ENCODE measurements at regions not wholly inside any gene's neighbourhood (a gene's known extent, or its start where the extent isn't known, plus 50 kb on each side); places are given as distances from the start of the nearest gene placed in this dataset.

GRCh38 chr7:153475239-153475638, 577.0 kb upstream of the DPP6 start:
- TF ChIP-seq MYC (CRISPR knock-in tag; IDR thresholded peaks at IDR 0.05; ENCODE audit: borderline replicate concordance) (no peak), ZSCAN29 (CRISPR knock-in tag; conservative IDR thresholded peaks at IDR 0.05) (no peak), REST (IDR thresholded peaks at IDR 0.05; ENCODE audit: borderline replicate concordance in 1 of 2, low read depth in 1 of 2, low read length in 2 of 2) (no peak), RXRA (CRISPR knock-in tag; IDR thresholded peaks at IDR 0.05) (no peak)
